GM23338 (cell line): ENCODE measurements at regions not wholly inside any gene's neighbourhood (a gene's known extent, or its start where the extent isn't known, plus 50 kb on each side); places are given as distances from the start of the nearest gene placed in this dataset.

ENCODE experiments used
- ATAC-seq: fragments of 200-7000 bp; cut with Tn5 transposase; 3 replicates; pipeline ENCODE4 v1.9.1; 2020
- DNase-seq: peaks from one replicate; pipeline ENCODE4 v3.0.0-alpha.2; 2015; ENCODE audit warnings: low spot score
- H2AFZ ChIP-seq: fragments of 200-600 bp; sonication (generic); 2 replicates; pipeline ENCODE4 v1.8.0; 2016; ENCODE audit warnings: antibody characterized with exemption, mild to moderate bottlenecking, moderate library complexity
- H3F3A ChIP-seq: fragments of 200-600 bp; sonication (generic); replicated peaks from 2 replicates; pipeline ENCODE4 v1.8.0; 2017; ENCODE audit warnings: antibody characterized with exemption, mixed run types, low read depth
- H3K27ac ChIP-seq: fragments of 200-600 bp; sonication (generic); 2 replicates; pipeline ENCODE4 v1.6.1; 2016; ENCODE audit warnings: low read depth
- H3K27me3 ChIP-seq: fragments of 200-600 bp; sonication (generic); 2 replicates; pipeline ENCODE4 v1.8.0; 2016; ENCODE audit warnings: mild to moderate bottlenecking, mixed run types, moderate library complexity; ENCODE audit not compliant: insufficient read depth
- H3K36me3 ChIP-seq: fragments of 200-600 bp; sonication (generic); 2 replicates; pipeline ENCODE4 v1.8.0; 2016; ENCODE audit warnings: mild to moderate bottlenecking; ENCODE audit not compliant: insufficient read depth
- H3K4me1 ChIP-seq: fragments of 200-600 bp; sonication (generic); 2 replicates; pipeline ENCODE4 v1.8.0; 2016; ENCODE audit warnings: mild to moderate bottlenecking, moderate library complexity; ENCODE audit not compliant: insufficient read depth
- H3K4me2 ChIP-seq: fragments of 200-600 bp; sonication (generic); 2 replicates; pipeline ENCODE4 v1.7.1; 2017; ENCODE audit warnings: mixed run types
- H3K4me3 ChIP-seq: fragments of 200-600 bp; sonication (generic); 2 replicates; pipeline ENCODE4 v1.6.1; 2016; ENCODE audit warnings: mixed run types
- H3K79me2 ChIP-seq: fragments of 200-600 bp; sonication (generic); replicated peaks from 2 replicates; pipeline ENCODE4 v1.8.0; 2017; ENCODE audit warnings: mild to moderate bottlenecking; ENCODE audit not compliant: insufficient read depth
- H3K9me2 ChIP-seq: fragments of 200-600 bp; sonication (generic); 2 replicates; pipeline ENCODE4 v1.8.0; 2017; ENCODE audit not compliant: insufficient read depth
- H4K20me1 ChIP-seq: fragments of 200-600 bp; sonication (generic); replicated peaks from 2 replicates; pipeline ENCODE4 v1.8.0; 2017; ENCODE audit warnings: mild to moderate bottlenecking; ENCODE audit not compliant: insufficient read depth
- H3K27ac Mint-ChIP-seq: 2 replicates; pipeline ENCODE4 v1.8.0; 2020; ENCODE audit warnings: inconsistent platforms, mild to moderate bottlenecking, moderate library complexity, mixed read lengths
- H3K27me3 Mint-ChIP-seq: 3 replicates; pipeline ENCODE4 v1.8.0; 2022; ENCODE audit warnings: low read depth, mild to moderate bottlenecking, moderate library complexity, mixed read lengths, inconsistent platforms; ENCODE audit not compliant: insufficient read depth, poor library complexity
- H3K36me3 Mint-ChIP-seq: 3 replicates; pipeline ENCODE4 v1.8.0; 2021; ENCODE audit warnings: low read depth, mild to moderate bottlenecking, inconsistent platforms, moderate library complexity, mixed read lengths
- H3K4me1 Mint-ChIP-seq: 3 replicates; pipeline ENCODE4 v1.8.0; 2020; ENCODE audit warnings: mild to moderate bottlenecking, inconsistent platforms, mixed read lengths
- H3K4me3 Mint-ChIP-seq: 3 replicates; pipeline ENCODE4 v1.8.0; 2021; ENCODE audit warnings: moderate library complexity, mild to moderate bottlenecking, inconsistent platforms, mixed read lengths
- H3K9me3 Mint-ChIP-seq: 3 replicates; pipeline ENCODE4 v1.8.0; 2020; ENCODE audit warnings: moderate library complexity, mild to moderate bottlenecking, inconsistent platforms, mixed read lengths
- CREB1 ChIP-seq: fragments of 250-450 bp; sonication (Bioruptor Pico); IDR thresholded peaks from 2 replicates; pipeline ENCODE4 v1.5.0; 2020; ENCODE audit warnings: low read depth, mild to moderate bottlenecking, moderate library complexity
- NANOG ChIP-seq: IDR thresholded peaks from 2 replicates; pipeline ENCODE4 v1.6.1; 2016; ENCODE audit warnings: antibody characterized with exemption, borderline replicate concordance
- ZNF462 ChIP-seq: fragments of 250-450 bp; sonication (Bioruptor Pico); IDR thresholded peaks from 2 replicates; pipeline ENCODE4 v1.5.0; 2020; ENCODE audit warnings: mild to moderate bottlenecking, moderate library complexity
- TF ChIP-seq, protein P1 (sequence below): IDR thresholded peaks from one replicate; pipeline ENCODE4 v1.6.1; 2018; ENCODE audit warnings: antibody characterized with exemption; ENCODE audit not compliant: unreplicated experiment
- TF ChIP-seq, protein P2 (sequence below): IDR thresholded peaks from 2 replicates; pipeline ENCODE4 v1.6.1; 2016; ENCODE audit warnings: antibody characterized with exemption

- peaks cover 7% of the 10 kb centered on the region; the same call in 1 of the 2 replicates for H3K9me2 ChIP-seq
- no peak for DNase-seq
Measured at GRCh38 chr7:136228171-136228570, 251.0 kb upstream of the MTPN start.

More at GRCh38 chr7:136228171-136228570, 251.0 kb upstream of the MTPN start:
- H3K27ac ChIP-seq: no peak overlapping the region
- Mint-ChIP-seq H3K9me3 (peaks cover 5% of the 10 kb centered on the region; the same call in 1 of the 3 replicates), H3K27me3 (no peaks in the 10 kb centered on the region), H3K4me1 (no peaks in the 10 kb centered on the region), H3K36me3 (no peaks in the 10 kb centered on the region), H3K4me3 (no peak overlapping the region), H3K27ac (no peak overlapping the region)
- H3K4me2 ChIP-seq: no peak overlapping the region
- no peaks in the 10 kb centered on the region for H3K36me3 ChIP-seq
- no peaks in the 10 kb centered on the region for H3K27me3 ChIP-seq
- TF ChIP-seq, protein P1, sequence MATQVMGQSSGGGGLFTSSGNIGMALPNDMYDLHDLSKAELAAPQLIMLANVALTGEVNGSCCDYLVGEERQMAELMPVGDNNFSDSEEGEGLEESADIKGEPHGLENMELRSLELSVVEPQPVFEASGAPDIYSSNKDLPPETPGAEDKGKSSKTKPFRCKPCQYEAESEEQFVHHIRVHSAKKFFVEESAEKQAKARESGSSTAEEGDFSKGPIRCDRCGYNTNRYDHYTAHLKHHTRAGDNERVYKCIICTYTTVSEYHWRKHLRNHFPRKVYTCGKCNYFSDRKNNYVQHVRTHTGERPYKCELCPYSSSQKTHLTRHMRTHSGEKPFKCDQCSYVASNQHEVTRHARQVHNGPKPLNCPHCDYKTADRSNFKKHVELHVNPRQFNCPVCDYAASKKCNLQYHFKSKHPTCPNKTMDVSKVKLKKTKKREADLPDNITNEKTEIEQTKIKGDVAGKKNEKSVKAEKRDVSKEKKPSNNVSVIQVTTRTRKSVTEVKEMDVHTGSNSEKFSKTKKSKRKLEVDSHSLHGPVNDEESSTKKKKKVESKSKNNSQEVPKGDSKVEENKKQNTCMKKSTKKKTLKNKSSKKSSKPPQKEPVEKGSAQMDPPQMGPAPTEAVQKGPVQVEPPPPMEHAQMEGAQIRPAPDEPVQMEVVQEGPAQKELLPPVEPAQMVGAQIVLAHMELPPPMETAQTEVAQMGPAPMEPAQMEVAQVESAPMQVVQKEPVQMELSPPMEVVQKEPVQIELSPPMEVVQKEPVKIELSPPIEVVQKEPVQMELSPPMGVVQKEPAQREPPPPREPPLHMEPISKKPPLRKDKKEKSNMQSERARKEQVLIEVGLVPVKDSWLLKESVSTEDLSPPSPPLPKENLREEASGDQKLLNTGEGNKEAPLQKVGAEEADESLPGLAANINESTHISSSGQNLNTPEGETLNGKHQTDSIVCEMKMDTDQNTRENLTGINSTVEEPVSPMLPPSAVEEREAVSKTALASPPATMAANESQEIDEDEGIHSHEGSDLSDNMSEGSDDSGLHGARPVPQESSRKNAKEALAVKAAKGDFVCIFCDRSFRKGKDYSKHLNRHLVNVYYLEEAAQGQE: no peak
- TF ChIP-seq ZNF462 (no peak), NANOG (no peak), CREB1 (CRISPR knock-in tag) (no peak)
- TF ChIP-seq, protein P2, sequence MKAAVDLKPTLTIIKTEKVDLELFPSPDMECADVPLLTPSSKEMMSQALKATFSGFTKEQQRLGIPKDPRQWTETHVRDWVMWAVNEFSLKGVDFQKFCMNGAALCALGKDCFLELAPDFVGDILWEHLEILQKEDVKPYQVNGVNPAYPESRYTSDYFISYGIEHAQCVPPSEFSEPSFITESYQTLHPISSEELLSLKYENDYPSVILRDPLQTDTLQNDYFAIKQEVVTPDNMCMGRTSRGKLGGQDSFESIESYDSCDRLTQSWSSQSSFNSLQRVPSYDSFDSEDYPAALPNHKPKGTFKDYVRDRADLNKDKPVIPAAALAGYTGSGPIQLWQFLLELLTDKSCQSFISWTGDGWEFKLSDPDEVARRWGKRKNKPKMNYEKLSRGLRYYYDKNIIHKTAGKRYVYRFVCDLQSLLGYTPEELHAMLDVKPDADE: no peak
- H3F3A ChIP-seq: no peaks in the 10 kb centered on the region
- no peaks in the 10 kb centered on the region for H3K79me2 ChIP-seq
- no peak for ATAC-seq
- no peaks in the 10 kb centered on the region for H3K4me1 ChIP-seq
- H2AFZ ChIP-seq: no peak overlapping the region
- no peaks in the 10 kb centered on the region for H4K20me1 ChIP-seq
- H3K4me3 ChIP-seq: no peak overlapping the region
